ENCODE measurements at regions not wholly inside any gene's neighbourhood (a gene's known extent, or its start where the extent isn't known, plus 50 kb on each side); places are given as distances from the start of the nearest gene placed in this dataset.

GRCh38 chr6:150684161-150684560 lies 84.5 kb downstream of the PLEKHG1 start:
- Histone ChIP-seq H4K8ac (ENCODE audit: extremely low read depth, insufficient read depth, low read length) (no peak overlapping the region), H3K4me2 (ENCODE audit: insufficient read depth in 1 of 2, low read depth in 2 of 2, low read length in 2 of 2) (no peak overlapping the region), H2BK15ac (ENCODE audit: low read length) (no peak overlapping the region), H2BK120ac (replicated peaks; ENCODE audit: low read depth, low read length) (no peak overlapping the region), H3K9ac (replicated peaks in 1 of 4; ENCODE audit: extremely low read depth in 1 of 4, low read depth in 3 of 4, low read length in 3 of 4) (no peak overlapping the region), H3K18ac (ENCODE audit: extremely low read depth, low read length) (no peak overlapping the region), H3K36me3 (ENCODE audit: control insufficient read depth in 2 of 4, insufficient read depth in 4 of 4, low read length in 3 of 4) (no peaks in the 10 kb centered on the region), H3K79me1 (ENCODE audit: low read depth, low read length) (no peaks in the 10 kb centered on the region), H3K23ac (ENCODE audit: insufficient read length) (no peak overlapping the region), H4K5ac (ENCODE audit: insufficient read length, low read depth, low read length) (no peak overlapping the region), H3K4me1 (replicated peaks in 1 of 4; ENCODE audit: control insufficient read depth in 3 of 4, insufficient read depth in 4 of 4, low read length in 3 of 4) (no peaks in the 10 kb centered on the region), H4K20me1 (replicated peaks in 1 of 2; ENCODE audit: control insufficient read depth in 1 of 2, insufficient read depth in 2 of 2, low read length in 2 of 2) (no peaks in the 10 kb centered on the region), H3K27me3 (replicated peaks in 1 of 4; ENCODE audit: control insufficient read depth in 3 of 4, extremely low read depth in 1 of 4, insufficient read depth in 3 of 4, low read length in 3 of 4) (peaks cover 0 to 2% (median 0%) of the 10 kb centered on the region in 4 experiments; a peak in 1 of 7 replicates), H3K56ac (replicated peaks; ENCODE audit: insufficient read length, low read depth, low read length) (no peak overlapping the region), H2BK20ac (ENCODE audit: low read length) (no peak overlapping the region), H3K27ac (ENCODE audit: low read depth, low read length) (no peak overlapping the region), H2AFZ (ENCODE audit: low read length) (no peak overlapping the region), H3K4ac (replicated peaks; ENCODE audit: insufficient read length, low read depth, low read length) (no peak overlapping the region), H2BK5ac (ENCODE audit: low read depth, low read length) (no peak overlapping the region), H3K4me3 (ENCODE audit: extremely low read depth in 1 of 4, insufficient read depth in 2 of 4, low read depth in 3 of 4, low read length in 4 of 4) (no peak overlapping the region), H3K9me3 (ENCODE audit: insufficient read depth in 2 of 2, low read depth in 1 of 2, low read length in 1 of 2) (no peaks in the 10 kb centered on the region), H4K91ac (replicated peaks; ENCODE audit: insufficient read length, low read length) (no peak overlapping the region), H3K23me2 (ENCODE audit: low read depth, low read length) (no peaks in the 10 kb centered on the region), H3K14ac (ENCODE audit: insufficient read length) (no peak overlapping the region), H2AK5ac (ENCODE audit: low read depth, low read length) (no peak overlapping the region), H2BK12ac (ENCODE audit: low read depth, low read length) (no peak overlapping the region), H3K79me2 (ENCODE audit: control insufficient read depth in 1 of 2, insufficient read depth in 2 of 2, low read length in 2 of 2) (no peaks in the 10 kb centered on the region)
- POLR2A ChIA-PET (ENCODE audit: partially characterized antibody) = no interaction called here
- WGBS, 2 experiments (ENCODE audit: extremely low coverage in 1 of 2, insufficient coverage in 1 of 2, insufficient read length in 1 of 2, insufficient replicate concordance in 2 of 2, low coverage in 1 of 2, low lambda C conversion rate in 2 of 2, missing lambda C conversion rate in 1 of 2) = 94% methylated on average over 9 of the region's 9 CpGs; no CpG with 5 or more reads in 1 of the 2 experiments
- CTCF ChIA-PET (ENCODE audit: partially characterized antibody) = interaction anchor here (1.0 to 4.4 kb wide), 5 partner anchors 9 to 132 kb away, joined by 3 to 40 read pairs (median 29); no protein-coding TSS in a partner anchor
- DNase-seq (ENCODE audit: low read depth in 1 of 2, low spot score in 2 of 2) (no peak), FAIRE-seq (no peak)
- TF ChIP-seq RXRA (IDR thresholded peaks at IDR 0.05; ENCODE audit: insufficient read depth, low read depth, low read length) (no peak), SP4 (IDR thresholded peaks at IDR 0.05; ENCODE audit: low read length) (no peak), SRF (IDR thresholded peaks at IDR 0.05; ENCODE audit: low read depth, low read length) (no peak), CREB1 (IDR thresholded peaks at IDR 0.05) (no peak), TAF7 (optimal IDR thresholded peaks at IDR 0.05; ENCODE audit: borderline replicate concordance, low read depth, low read length) (no peak), HDAC2 (IDR thresholded peaks at IDR 0.05; ENCODE audit: borderline replicate concordance in 1 of 2, low read depth in 2 of 2, low read length in 2 of 2) (no peak), GABPA (IDR thresholded peaks at IDR 0.05; ENCODE audit: borderline replicate concordance, insufficient read depth, low read length) (no peak), USF2 (IDR thresholded peaks at IDR 0.05; ENCODE audit: low read length) (no peak), EGR1 (IDR thresholded peaks at IDR 0.05; ENCODE audit: borderline replicate concordance, low read depth, low read length) (no peak), KDM5A (IDR thresholded peaks at IDR 0.05; ENCODE audit: low read length) (no peak), ZNF274 (IDR thresholded peaks at IDR 0.05; ENCODE audit: borderline replicate concordance, extremely low read depth, low read length) (no peak)

All from H1 (cell line).